Eye (tissue), 1 donor: ENCODE measurements at regions not wholly inside any gene's neighbourhood (a gene's known extent, or its start where the extent isn't known, plus 50 kb on each side); places are given as distances from the start of the nearest gene placed in this dataset.
"Not testable (repeated sequence)": the region's sequence is repeated elsewhere in the genome, so short reads cannot be mapped to it uniquely, and the experiment has no call there.

Experiments
- DNase-seq: peaks from one replicate; pipeline ENCODE4 v3.0.0-alpha.2; 2015

DNA sequence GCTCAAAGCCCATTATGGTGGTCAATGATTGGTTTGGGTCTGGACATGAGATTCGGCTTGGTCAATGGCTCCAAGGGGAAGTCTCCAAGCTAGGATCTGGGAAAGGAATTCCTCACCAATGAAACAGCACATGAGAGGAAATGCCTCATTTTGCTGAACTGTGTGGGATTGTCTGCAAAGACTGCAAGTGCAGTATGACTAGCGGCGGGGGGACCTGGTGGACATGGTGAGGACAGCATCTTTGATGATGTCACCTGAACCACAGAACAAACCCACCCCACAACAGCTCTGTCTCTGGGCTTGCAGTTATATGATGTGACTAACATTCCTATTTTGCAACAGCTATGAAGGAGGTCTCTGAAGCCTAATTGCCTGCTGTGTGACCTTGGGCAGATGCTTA lies 50.6 kb upstream of the NKD1 start:
- no peak for DNase-seq

DNA sequence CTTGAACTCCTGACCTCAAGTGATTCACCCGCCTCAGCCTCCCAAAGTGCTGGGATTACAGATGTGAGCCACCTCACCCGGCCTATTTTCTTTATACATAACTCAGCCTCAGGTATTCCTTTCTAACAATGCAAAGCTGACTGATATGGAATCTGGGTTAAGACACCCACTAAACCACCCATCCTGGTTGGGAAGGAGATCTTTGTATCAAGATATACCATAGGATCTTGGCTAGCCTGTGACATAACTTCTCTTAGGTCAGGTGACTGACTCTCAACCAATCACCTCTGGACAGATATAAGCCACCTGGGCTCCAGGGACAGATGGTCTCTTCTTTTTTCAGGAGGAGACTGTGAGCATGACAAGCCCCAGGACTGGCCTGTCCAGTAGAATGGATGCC lies 51.2 kb upstream of the NKD1 start:
- DNase-seq: no peak

DNA sequence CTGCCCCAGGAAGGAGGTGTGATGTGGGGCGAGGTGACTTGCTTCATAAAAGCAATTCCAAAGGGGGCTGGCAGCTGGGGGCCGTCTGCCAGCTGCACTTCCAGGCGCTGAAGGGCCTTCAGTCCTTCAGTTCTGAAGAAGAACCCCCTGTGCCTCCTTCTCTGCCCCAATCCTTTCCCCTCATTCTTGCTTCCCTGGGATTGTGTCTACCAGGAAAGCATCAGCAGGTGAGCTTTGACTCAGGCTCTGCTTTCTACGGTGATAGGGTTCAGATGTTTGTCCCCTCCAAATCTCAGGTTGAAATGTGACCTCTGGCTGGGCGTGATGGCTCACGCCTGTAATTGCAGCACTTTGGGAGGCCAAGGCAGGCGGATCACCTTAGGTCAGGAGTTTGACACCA lies 52.5 kb upstream of the NKD1 start:
- no peak for DNase-seq

DNA sequence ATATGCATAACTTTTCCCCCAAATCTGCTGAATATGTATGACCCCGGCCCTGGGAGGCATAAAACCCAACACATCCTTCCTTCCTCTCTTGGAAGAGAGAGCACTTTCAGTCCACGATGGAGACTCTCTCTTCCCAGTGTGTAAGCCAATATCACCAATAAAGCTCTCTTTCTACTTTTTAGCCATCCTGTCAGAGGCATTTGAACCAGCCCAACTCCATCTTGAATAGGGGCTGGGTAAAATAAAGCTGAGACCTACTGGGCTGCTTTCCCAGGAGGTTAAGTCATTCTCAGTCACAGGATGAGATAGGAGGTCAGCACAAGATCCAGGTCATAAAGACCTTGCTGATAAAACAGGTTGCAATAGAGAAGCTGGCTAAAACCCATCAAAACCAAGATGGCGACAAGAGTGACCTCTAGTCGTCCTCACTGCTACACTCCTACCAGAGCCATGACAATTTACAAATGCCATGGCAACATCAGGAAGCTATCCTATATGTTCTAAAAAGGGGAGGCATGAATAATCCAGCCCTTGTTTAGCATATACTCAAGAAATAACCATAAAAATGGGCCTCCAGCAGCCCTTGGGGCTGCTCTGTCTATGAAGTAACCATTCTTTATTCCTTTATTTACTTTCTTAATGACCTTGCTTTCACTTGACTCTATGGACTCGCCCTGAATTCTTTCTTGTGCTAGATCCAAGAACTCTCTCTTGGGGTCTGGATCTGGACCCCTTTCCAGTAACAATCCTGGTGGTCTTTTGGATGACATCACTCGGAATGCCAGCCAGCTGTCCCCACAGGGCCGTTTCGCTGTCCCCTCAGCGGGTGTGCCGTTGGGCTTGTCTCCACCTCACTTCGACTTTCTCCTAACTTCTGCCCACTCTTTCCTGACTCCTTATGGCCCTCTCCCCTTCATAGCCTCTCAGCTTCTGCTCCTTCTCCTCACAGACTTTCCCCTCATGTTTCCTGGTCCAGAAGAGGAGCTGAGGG lies 53.4 kb upstream of the NKD1 start:
- no peak for DNase-seq

DNA sequence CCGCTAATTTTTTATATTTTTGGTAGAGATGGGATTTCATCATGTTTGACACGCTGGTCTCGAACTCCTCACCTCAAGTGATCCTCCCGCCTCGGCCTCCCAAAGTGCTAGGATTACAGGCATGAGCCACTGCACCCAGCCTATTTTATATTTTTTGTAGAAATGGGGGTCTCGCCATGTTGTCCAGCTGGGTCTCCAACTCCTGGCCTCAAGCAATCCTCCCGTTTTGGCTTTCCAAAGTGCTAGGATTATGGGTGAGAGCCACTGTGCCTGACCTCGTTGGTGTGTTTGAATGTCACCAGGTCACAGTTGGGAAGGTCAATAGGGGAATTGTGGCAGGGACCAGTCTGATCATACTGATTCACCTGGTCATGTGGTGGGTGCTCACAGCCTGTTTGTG lies 56.7 kb upstream of the NKD1 start:
- no peak for DNase-seq

DNA sequence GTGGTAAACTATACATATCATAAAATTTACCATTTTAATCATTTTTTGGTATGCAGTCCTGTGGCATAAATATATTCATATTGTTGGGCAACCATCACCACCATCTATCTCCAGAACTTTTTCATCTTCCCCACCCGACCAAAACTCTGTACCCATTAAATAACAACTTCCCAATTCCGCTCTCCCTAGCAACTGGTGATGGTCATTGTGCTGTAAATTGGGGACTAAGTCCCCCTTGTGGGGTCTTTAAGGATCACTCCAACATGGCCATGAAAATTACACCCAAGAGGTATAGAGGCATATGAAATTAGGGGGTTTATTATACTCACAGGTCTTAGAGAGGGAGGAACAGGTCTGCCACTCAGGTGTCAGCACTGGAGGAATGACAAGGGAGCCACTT lies 57.4 kb upstream of the NKD1 start:
- DNase-seq: no peak

DNA sequence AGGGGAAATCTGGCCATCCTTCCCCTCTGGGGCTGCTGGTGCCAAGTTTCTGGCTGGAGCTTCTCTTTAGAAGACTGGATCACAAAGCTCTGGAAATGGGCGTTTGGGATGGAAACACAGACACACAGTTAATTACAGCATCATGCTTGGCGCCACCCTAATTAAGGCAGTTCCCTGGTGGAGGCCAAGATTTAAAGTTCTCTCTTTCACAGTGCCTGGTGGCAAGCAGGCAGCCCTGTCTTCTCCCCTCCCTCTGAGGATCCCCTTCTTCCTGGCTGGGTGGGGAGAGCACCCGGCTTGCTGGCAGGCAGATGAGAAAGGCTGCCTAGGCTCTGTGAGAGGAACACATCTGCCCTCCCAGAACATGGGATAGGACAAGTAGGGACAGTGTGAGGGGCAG lies 59.0 kb upstream of the NKD1 start:
- no peak for DNase-seq

DNA sequence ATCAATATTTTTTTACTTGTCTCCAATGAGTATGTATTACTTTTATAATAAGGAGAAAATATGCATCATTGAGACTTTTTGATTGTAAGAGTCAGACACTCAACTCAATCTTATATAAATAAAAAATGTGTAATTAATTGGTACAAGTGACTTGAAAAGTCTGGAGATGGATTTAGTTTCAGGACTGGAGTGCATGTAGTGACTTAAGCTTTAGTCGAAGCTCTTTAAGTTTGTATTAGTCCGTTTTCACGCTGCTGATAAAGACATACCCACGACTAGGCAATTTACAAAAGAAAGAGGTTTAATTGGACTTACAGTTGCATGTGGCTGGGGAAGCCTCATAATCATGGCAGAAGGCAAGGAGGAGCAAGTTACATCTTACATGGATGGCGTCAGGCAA lies 60.7 kb upstream of the NKD1 start:
- no peak for DNase-seq

DNA sequence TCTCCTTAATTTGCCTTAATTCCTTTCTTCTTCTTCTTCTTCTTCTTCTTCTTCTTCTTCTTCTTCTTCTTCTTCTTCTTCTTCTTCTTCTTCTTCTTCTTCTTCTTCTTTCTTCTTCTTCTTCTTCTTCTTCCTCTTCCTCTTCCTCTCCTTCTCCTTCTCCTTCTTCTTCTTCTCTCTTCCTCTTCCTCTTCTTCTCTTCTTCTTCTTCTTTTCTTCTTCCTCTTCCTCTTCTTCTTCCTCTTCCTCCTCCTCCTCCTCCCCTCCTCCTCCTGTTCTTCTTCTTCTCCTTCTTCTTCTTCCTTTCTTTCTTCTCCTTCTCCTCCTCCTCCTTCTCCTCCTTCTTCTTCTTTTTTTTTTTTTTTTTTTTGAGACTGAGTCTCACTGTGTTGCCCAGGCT lies 62.0 kb upstream of the NKD1 start:
- not testable (repeated sequence) for DNase-seq

DNA sequence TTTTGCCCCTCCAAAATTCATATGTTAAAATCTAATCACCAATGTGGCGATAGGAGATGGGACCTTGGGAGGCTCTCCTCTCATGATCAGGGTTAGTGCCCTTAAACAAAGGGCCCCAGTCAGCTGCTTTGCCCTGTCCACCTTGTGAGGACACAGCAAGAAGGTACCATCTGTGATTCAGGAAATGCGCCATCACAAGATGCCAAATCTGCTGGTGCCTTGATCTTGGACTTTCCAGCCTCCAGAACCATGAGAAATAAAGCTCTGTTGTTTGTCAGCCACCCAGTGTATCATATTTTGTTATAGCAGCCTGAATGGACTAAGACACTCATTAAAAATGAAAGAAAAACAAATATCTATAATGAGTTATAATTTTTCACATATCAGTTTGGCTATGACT lies 63.0 kb upstream of the NKD1 start:
- DNase-seq: no peak

DNA sequence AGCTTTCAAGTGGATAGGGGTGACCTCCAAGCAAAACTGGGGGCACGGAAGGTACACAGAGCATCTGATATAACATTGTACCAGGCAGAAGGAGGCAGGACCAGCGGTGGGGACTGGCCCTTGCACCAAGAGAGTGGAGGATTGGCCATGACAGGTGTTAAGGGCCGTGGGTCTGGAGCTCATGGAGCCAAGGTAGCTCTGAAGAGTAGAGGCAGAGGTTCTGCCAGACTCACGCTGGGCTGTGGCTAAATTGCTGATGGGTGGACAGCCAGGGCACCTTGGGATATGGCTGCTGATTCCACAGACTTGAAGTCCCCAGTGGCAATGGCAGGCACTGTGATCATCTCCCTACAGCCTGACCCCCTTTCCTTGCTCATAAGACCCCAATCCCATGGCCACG lies 65.9 kb upstream of the NKD1 start:
- no peak for DNase-seq

DNA sequence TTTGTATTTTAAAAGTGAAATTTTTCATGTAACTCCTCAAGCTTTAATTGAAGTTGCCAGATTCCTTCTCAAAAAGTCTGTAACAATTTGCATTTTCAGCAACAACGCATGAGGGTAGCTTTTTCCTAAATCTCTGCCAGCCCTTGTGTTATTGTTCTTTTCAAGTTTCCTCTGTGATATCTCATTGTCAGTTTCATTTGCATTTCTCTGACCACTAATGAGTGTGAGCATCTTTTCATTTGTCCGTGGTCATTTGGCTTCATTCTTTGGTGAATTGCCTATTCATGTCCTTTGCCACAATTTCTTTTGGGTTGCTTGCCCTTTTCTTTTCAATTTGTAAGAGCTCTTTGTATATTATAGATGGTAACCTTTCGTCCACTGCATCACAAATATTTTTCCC lies 68.0 kb upstream of the NKD1 start:
- no peak for DNase-seq

DNA sequence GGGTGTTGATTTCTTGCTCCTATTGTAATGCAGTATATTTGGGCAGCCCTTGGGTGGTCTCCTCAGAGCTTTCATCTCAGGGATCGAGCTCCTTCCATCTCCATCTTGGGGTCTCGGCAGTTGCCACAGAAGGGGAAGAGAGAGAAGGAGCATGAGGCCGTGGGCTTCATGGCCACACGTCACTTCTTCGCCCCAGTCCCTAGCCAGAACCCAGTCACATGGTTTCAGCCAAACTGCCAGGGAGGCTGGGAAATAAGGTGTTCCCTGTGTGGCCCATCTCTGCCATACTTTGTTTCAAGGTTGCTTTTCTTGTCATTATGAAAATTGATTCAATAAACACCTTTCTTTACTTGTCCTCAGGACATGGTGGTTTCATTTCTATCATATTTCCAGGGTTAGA lies 68.4 kb upstream of the NKD1 start:
- DNase-seq: no peak

DNA sequence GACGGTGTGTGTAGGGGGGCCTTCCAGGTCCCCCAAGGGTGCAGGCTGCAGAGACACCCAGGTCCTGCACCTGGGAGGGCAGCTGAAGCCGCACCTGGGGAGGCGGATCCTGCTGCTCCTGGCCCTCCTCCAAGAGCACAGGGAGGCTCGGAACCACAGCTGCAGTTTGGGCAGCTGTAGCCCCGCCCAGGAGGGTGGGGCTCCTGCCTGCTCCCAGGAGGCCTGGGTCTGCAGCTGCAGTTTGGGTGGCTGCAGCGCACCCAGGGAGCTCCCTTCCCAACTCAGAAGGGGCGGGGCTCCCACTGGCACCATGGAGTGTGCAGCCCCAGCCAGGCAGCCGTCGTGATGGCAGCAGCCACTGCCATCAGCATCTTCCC lies 69.4 kb upstream of the NKD1 start:
- no peak for DNase-seq

DNA sequence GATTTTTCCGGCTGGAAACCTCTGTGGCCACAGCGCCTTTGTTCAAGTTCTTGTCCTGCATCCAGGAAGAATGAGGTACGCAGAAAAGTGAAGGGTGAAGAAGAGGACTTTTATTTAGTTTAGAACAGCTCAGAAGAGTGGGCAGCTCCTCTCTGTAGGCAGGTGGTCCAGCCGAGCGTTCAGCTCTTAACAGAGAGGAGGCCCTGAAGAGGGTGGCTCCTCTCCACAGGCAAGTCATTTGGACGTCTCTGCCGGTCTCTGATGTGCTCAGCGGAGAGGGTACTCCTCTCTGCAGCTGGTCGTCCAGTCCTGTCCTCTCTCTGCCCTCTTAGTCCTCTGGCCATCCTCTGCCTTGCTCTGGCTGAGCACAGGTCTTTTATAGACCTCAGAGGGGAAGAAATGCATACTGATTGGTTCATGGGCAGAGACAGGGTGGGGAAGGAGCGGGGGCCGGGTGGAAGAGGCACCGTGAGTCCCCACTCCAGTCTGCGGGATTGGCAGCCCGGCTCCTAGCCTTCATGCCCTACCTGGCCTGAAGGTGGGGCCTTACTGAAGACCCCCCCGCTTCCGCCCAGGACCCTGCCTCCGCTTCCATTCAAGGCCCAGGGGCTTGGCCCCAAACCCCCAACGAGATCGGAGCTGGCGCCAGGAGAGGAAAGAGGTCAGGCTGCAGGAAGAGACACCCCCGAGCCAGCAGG lies 70.0 kb upstream of the NKD1 start:
- DNase-seq: peak; percentile 33

DNA sequence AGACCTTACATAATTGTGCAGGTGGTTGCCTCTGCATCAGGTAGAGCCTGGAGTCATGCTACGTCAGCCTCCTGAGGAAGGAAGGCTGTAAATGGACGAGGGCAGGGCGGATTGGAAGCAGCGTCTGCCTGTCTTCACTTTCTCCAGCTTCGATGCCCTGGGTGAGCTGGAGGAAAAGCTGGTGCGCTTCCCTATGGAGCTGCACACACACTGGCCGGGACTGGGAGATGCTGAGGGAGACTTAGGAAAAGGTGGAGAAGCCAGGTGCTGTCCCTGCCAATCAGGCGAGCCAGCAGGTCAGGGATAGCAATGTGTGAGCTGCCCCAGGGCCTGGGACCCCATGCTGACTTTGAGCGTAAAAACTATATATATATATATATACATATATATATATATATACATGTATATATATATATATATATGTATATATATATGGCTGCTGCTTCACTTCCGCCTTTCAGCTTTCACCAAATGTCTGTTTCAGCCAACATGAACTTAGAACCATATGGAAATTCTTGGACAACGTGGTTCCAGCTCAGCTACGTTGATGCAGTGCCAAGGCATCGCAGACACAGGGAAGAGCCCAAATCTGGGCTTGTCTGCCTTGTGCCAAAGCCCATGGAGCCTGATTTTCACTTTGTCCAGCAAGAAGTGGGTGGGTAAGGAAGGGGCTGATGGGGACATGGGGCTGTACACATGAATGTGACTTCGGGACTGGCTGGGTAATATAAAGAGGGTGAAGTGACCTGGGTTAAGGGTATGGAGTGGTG lies 71.5 kb upstream of the NKD1 start:
- no peak for DNase-seq

DNA sequence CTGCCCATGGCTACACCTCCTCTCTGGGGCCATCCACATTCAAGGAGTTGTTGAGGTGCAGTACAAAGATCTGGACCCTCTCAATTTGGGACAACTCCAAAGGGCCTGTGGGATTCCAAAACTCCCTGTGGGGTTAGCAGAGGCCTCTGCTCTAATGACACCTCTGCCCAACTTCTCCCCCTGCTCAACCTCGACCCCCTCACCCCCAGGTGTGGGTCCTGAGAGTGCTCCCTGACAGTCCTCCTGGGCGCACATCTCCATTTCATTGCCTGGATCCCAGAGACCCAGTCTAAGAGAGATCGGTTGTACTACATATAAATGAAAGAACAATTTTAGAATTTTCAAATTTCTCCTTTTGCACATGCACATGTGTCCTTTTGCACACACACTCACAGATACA lies 73.0 kb upstream of the NKD1 start:
- no peak for DNase-seq

DNA sequence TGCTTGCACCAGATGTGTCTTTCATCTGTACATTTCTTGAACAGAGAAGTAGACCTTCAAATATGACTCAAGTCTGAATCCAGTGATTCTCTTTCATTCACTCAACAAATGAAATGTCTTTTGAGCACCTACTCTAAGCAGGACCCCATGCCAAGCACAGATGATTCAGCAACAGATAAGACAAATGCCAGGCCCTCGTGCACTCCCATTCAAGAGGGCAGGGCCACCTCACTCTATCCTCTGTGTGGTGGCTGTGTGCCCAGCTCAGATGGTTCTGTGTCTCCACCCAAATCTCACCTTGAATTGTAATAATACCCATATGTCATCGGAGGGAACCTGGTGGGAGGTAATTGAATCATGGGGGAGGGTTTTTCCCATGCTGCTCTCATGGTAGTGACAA lies 74.1 kb upstream of the NKD1 start:
- DNase-seq: no peak

DNA sequence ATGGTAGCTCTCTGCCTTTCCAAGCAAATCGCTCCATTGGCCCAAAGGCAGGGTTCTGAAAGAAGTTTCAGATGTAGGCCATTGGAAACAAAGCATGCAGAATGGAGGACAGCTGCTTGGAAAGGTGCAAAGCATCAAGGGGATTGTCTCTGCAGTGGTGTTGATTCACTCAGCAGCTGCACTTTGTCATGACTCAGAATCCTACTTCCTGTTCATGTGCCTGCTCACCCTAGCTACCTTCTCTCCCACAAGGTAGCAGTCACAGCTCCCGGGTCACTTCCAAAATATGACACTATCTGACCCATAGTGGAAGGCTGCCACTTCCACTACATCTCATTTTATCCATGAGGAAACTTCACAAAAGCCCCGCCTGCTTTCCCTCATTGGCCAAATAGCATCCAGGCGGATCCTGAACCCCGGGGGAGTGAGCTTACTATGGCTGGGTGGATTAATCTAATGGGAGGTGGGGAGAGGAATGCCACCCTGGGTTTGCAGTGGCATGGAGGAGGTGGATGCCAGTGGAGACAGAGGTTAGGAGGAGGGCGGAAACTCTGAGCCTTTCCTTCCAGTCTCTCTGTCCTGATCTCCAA lies 74.7 kb upstream of the NKD1 start:
- no peak for DNase-seq

DNA sequence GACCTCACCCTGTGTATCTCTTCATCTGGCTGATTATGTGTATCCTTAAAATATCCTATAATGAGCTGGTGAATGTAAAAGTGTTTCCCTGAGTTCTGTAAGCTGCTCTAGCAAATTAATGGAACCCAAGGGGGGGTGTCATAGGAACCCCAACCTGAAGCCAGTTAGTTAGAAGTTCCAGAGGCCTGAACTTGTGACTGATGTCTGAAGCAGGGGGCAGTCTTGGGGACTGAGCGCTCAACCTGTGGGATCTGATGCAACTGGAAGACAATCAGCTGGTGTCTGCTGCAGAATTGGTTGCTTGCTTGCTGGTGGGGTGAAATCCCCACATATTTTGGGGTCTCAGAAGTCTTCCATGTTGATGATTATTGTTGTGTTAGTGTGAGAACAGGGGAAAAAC lies 75.7 kb upstream of the NKD1 start:
- DNase-seq: no peak

DNA sequence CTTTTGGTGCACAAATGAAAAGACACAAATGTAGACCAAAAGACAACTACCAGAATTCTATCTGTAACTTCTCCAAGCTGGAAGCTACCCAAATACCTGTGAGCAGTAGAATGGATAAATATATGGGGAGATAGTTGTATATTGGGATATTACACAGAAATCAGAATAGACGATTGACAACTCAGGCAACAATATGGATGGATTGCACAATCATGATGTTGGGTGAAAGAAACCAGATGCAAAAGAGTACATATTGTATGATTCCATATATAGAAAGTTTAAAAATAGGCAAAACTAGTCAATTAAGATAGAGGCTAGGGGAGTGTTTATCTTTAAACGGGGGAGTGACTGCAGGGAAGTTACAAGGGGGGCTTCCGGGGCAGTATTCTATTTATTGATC lies 77.5 kb upstream of the NKD1 start:
- no peak for DNase-seq

DNA sequence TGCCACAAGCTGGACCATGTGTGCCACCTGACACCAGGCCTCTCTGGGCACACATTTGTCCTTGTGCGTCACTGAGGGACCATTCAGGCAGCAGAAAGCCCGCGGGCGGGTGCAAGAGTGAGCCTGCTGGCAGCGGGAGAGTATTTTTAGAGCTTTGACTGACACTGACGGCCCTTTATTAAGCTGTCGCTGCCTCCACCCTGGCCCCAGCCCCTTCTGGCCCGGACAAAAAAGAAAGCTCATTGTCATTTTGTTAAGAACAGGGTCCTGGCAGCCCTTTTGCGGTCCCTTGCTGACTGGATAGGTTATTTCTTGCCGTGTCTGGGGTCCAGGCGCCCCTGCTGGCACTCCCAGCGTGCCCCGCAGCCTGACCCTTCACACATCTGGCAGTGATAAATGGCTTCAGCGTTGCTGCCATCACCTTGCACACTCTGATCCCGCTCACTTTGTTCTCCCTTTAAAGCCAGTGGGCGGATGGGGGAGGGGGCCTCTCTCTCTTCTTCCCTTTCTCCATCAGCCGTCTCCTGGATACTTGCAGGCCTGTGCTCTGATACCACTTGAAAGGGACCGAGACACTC lies 78.4 kb upstream of the NKD1 start:
- DNase-seq: peak; percentile 26
